IPS DF 19.7 (cell line): ENCODE measurements at regions not wholly inside any gene's neighbourhood (a gene's known extent, or its start where the extent isn't known, plus 50 kb on each side); places are given as distances from the start of the nearest gene placed in this dataset.

Experiments used
- DNase-seq: peaks from one replicate; pipeline ENCODE4 v3.0.0-alpha.2; 2013; ENCODE audit warnings: low read depth, low spot score

DNA sequence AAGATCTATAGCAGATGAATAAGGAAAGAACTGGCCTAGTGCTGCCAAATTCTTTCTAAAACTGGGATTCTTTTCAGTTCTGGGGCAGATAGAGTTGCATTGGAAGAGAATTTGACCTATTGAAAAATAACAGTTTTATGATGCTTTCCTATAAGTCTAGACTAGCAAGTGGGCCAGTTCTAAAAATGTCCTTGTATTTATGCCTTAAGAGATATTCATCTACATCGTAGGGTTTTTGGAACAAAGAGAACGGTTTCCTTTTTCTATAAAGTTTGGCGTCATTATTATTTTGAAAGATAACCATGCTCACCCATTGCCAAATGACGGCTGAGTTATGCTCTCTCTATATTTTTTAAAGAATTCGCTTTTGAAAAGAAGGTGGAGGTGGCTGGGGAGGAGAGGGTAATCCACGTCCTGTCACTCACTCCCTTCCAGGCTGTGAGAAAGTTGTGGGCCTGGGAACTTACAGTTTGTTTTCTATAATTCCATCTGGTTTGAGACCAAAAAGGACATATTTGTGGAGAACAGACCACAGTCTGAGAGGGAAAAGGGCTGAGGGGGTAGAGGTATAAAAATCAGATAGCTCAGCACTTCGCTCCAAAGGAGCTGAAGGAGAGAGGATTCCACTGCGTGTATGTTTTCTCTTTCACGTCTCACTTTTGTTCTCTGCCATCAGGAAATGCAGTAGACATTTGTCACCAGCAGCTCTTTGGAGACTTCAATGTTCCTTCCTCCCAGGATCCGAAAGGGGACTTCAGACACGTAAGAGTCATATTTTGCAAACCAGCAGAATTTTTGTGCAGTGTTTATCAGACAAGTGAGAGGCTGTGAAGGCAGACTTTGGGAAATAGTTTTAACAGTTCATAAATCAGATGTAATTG lies 281.9 kb upstream of the FN1 start:
- no peak for DNase-seq

DNA sequence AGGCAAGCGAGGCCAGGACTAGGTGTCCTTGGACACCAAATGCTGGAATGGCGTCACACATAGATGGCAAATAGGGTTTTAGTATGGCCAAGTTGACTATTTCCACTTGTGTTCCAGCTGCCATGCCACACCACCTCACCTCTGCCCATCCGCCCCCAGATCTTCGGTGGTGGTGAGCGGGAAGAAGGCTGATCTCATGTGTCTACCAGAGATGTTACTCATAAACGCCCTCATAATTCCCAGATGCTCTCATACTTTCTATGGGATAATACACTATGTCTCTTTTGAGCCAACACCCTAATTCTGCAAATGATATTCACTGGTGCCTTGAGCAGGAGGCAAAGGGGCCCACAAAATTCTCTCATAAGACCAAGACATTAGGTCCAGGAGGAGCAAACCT lies 281.1 kb upstream of the FN1 start:
- DNase-seq = no peak

DNA sequence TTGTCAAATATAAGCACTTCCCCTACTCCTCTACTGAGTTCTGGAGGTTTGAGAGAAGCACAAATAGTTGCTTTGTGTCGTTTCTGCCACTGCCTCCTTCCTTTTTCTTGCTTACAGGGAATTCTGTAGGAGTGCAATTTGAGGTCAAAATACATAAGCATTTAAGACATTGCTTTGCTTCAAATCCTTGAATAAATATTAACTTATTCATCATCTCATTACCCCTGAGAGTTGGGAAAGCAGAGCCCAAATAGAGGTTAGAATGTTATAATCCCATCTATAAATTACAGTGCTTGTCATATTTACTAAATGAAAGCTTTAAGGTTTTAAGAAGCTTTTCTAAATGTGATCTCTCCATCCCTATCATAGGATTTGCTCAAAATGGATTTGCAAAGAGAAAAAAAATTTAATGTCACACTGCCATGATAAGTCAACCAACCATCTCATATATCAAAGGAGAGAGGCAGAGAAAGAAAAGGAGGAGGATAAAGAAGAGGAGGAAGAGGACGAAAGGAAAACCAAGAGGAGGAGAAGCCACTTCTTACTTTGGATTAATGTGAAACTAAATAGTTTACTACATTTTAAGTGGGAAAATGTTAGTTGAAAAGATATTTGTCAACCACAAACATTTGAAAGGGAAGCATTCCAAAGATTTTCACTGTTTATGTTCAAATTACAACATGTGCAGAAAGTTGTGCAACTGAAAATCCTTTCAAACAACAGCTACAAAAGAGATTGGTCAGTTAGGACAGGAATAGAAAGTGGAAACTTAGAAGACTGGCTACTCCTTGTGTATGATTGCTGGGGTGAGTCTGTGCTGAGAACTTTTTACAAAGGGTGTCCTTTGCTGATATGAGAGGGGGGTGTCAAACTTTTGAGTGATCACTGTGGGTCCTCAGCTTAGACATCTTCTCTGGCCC lies 277.3 kb upstream of the FN1 start:
- DNase-seq = no peak

DNA sequence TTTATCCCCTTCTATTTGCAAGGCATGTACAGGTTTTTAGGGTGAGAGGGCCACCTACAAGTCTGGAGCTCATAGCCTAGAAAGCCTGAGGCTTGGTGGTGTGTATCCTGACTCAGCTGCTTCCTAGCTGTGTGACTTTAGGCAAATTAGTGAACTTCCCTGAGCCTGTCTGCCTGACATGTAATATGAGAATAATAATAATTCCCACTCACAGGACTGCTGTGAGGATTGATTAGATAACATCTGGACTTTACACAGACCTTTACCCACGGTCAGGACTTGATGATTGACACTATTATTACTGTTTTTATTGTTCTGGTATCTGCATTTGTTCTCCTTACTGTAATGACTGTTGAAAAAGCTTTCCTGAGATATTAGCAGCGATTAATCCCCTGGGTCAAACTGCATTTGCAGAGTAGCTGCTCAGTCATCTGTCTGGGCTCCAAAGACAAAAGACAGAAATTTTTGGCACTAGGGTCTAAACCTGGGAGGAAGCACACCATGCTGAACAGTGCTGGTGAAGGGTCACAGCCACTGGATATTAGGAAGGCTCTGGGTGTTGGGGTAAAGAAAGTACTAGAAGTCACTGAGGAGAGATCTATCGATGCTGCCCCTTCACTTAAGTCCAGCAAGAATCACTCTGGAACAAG lies 276.5 kb upstream of the FN1 start:
- DNase-seq = no peak

DNA sequence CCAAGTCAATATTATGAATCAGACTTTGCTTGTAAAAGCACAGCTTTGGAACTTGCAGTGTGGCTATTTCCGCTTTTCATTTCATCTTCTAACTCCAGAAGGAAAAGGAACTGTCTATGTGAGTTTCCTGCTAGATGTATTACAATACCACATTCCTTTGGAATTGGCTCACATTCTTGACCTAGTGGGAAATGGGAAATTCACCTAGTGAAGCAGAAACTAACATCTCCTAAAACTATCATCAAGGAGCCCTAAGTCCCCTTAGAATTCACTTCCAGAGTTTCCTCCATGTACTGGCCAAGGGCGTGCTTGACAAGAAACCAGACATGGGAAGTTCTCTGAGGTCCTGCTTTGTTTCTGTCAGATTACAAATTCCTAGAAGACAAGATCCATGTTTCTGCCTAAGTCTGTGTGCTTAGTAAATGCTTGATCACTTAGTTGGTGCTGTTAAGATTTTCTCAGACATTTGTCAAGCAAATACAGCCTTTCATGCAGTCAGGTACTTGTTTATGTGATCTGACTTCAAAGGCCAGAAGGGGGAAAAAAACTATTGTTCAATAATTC lies 275.7 kb upstream of the FN1 start:
- no peak for DNase-seq

DNA sequence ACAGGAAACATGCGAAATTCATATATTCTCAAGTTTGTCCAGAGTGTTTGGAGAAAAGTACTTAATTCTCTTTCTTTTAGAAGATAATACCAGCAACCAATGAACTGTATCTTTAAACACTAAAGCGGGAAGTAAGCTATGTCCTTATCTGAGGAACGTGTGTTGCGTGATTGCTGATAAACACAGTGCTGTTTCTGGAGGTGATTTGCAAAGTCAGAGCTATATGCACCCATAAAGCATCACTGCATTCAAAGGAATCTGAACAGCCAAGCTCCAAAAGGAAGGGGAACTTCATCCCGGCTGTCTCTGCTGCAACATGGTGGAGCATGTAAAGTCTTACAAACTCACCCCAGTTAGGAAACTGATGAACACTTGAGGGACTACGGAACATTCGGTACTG lies 271.7 kb upstream of the FN1 start:
- DNase-seq = no peak

DNA sequence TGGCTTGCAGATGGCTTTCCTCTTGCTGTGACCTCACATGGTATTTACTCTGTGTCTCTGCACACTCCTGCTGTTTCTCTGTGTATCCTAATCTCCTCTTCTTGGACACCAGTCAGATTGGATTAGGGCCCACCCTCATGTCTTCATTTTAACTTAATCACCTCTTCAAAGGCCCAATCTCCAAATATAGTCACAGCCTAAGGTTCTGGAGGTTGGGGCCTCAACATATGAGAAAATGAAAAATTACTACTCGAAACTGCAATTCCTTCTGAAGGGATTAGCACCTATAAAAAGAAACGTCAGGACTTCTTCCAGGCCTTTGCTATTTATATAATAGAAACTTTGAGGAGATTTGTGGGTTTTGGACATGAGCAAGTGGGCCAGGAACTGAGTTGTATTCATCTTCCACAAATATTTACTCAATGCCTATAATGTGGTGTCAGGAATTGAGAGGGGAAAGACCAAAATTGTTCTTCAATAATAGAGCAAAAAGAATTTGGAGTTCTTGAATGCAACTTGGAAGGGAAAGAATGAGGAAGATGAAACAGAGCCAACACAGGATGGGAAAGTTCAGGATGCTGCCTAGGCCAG lies 270.0 kb upstream of the FN1 start:
- DNase-seq = no peak

DNA sequence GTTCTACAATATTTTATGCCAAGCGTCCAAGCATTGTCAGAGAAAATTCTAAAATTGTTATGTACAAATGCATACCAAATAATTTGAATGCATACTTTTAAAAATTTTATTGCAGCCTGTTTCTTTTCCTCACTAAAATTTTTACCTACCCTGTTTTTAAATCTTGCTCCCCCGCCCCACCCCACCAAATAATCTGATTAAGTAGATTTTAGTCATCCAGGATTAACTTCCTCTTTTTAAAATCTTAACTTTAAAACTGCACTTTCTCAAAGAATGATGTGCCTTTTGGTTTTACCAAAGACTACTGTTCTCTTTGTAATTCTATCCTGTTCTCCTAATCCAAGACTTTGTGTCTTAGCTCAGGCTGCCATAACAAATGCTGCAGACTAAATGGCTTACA lies 269.4 kb upstream of the FN1 start:
- DNase-seq = no peak

DNA sequence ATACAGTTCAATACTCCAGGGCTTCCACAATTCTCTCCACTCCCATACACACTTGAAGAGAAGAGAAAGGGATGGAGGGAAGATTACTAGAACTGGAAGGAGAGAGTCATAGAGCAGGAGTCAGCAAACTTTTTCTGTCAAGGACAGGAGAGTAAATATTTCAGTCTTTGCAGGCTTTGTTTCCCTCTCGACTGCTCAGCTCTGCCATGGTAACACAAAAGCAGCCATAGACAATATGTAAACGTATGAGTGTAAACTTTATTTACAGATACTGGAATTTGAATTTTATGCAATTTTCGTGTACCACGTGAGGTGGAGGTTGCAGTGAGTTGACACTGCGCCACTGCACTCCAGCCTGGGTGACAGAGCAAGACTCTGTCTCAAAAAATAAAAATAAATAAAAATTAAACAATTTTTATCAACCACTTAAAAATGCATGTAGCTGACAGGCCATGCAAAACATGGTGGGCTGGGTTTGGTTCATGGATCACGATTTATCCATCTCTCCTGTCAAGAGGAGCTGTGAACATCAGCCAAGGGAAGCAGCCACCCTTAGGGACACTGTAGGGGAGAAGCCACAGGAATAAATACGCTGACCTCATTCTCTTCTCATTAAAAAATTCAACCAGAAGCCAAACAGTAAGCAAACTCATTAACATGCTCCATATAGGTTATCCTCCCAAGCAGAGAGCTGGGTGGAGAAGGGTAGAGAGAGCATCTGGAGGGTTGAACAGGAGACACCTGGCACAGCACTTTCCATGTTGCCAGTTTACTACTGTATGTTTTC lies 266.4 kb upstream of the FN1 start:
- no peak for DNase-seq

DNA sequence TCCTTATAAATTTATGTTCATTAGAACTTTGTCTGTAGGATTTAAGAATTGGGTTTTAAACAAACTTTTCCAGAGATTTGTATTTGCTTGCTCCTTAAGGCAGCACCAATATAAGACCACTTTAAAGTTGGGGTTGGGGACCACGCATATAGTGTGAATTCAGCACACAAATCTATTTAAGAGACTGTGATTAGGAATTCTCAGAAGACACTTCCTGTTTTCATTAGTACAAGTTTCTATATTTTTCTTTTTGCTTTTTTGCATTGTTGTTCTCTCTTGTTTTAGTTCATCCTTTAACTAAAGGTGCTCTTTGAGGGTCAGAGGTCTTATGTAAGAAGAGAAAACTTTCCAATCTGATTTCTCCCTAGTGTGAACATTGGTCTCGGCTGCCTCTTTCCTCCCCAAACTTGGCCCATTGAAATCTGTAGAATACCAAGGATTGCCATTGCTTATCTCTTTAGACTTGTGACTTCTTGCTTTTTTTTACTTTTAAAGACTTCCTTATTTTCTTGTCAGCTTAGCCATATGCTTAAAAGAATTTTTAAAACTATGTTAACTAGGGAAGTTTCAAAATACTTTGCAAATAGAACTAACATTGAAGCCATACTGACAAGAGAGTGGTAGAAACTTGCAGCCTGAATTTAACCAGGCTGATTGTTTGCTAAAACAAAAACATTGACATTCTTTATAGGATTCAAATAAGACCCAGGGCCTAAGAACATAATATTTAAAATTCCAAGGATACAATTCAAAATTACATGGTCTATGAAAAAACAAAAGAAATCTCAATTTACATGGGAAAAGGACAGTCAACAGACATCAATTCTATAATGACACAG lies 264.1 kb upstream of the FN1 start:
- no peak for DNase-seq

DNA sequence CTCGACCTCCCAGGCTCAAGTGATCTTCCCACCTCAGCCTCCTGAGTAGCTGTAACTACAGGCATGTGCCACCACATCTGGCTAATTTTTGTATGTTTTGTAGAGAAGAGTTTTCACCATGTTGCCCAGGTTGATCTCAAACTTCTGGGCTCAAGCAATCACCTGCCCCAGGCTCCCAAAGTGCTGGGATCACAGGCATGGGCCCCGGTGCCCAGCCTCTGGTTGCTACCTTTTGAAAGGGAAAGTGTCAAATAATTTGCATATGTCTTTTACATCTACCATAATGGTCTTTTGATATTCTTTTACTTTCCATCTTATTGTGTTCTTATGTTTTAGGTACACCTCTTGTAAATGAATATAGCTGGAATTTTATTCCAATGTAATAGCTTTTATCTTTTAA lies 263.1 kb upstream of the FN1 start:
- no peak for DNase-seq

DNA sequence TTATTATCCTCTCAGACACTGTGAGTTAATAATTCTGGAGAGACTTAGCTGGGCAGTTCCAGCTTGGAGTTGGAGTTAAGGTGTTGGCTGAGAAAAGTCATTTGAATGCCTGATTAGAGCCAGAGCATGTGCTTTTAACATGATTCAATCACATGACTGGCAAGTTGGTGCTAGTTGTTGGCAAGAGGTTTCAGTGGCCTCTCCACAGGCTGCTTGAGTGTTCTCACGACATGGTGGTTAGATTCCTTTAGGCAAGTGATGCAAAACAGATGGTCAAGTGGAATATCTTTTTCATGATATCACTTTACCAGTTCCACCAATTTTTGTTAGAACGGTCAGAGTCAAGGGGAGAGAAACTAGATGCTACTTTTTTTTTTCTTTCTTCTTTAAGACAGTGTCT lies 262.7 kb upstream of the FN1 start:
- DNase-seq = no peak

DNA sequence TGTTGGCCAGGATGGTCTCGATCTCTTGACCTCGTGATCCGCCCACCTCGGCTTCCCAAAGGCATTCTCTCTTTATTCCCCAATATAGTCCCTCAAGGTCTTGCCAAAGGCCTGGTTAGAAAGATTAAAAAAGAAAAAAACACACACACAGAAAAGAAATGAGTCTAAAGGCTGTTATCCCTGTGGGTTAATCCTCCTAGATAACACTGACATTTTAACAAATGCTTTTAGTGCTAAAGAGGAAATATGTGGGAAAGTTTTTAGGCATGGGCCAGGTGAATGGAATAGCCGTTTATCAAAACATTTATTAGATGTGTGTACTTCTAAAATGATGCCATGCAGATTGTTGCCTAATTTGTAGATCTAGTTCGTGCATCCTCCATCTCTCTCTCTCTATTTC lies 261.6 kb upstream of the FN1 start:
- no peak for DNase-seq

DNA sequence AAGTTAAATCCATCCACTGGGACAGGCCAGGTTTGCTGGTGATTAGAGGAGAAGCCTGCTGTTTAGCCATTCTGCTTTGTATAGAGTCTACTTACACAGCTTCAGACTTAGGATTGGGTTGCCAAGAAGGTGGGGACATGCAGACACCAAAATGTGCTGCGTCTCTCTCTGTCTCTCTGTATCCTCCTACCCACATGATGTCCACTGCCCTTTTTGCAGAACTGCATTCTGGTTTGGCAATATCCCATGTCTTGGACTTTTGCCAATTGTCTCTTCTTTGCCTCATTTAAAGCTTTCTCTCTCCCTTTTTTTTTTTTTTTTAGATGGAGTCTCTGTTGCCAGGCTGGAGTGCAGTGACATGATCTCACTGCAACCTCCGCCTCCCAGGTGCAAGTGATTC lies 261.1 kb upstream of the FN1 start:
- no peak for DNase-seq

DNA sequence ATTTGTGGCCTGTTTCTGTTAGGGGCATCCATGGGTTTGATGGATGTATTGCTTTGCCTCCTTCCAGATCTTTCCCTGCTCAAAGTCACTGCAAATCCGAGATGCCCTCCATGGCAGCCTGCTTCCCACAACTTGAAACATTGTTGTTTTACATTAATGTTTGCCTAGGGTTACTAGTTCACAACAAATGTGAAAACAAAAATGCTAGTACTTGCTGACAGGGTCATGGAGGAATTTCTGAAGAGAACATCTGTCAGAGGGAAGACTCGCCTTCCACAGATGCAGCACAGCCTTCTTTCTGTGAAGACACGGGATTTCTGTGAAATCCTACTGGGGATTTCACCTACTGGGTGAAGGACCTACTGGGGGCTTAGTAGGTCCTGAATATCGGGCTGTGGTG lies 260.0 kb upstream of the FN1 start:
- DNase-seq = no peak

DNA sequence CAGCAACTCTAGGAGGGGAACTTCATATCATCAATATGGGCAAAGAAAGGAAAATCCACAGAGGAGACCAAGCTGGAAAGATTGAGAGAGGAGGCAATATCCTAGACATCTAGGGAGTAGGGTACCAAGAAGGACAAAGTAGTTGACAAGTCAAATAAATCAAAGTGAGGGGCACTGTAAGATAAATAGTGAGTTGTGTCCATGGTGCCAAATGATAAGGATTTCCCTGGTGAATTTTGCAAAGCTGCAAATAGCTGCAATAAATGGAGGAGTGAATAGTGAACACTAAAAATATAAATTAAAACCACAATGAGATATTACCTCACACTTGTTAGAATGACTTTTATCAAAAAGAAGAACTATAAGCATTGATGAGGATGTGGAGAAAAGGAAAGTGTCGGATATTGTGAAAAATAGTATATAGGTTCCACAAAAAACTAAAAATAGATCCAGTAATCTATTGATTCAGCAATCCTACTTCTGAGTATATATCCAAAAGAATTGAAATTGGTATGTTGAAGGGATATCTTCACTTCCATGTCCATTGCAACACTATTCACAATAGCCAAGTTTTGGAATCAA lies 258.2 kb upstream of the FN1 start:
- DNase-seq = no peak

DNA sequence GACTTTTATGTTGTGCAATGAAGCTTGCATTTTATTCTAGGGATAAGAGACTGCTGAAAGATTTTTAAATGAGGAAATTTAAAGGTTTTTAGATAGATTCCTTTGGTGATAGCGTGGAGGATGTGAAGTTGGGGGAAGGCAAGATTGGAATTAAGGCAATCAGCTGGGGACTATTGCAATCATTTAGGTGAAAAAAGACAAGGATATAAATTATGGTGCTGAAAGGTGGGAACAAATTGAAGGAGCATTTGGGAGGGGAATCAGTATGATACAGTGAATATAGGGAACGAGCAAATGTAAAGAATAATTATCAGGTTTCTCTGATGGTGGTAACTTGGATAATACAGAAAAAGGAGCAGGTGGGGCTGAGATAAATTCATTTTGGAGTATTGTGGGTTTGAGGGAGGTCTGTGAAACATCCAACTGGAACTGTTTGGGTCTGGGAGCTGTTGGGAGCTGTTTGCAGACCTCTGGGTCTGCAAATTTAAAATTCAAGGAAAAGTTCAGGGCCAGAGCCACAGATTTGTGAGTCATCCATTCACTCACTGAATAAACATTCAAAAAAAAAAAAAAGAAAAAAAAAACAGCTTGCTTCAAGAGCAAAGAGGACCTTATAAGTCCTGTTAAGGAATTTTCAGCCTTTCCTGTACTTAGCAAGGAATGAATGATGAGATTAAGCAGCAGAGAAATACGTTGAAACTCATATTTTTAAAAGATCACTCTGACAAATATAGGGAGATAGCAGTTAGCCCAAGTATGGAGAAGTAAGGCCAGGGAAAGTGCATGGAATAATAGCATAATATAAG lies 257.5 kb upstream of the FN1 start:
- DNase-seq = no peak

DNA sequence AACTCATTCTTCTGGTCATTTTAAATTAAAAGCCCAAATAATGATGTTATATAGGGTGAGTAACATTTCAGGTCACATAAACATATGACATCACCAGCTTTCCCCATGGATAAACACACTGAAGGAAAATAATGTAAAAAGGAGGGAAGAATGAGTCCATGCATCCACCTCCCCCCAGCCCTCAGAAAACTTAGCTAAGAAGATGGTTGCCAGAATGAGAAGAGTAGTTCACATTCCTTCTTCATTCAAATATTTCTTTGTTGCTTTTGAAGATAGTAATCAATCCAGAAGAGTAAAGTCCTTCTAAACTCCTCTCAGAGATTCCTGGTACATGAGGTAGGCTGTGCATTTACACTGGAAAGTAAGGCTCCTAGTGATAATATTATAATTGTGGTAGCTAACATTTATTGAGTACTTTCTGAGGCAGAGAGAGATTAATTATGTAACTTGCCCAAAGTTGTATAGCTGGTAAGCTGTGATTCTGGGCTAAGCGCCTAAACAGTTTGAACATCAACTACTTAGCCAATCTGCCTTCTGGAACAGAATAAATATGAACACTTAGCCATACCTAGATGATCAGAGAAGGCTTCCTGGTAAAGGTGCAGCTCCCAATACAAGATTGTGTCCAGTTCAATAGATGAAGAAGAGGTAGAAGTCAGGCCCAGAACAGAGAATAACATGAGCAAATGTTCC lies 256.7 kb upstream of the FN1 start:
- no peak for DNase-seq
